ENCODE measurements at regions not wholly inside any gene's neighbourhood (a gene's known extent, or its start where the extent isn't known, plus 50 kb on each side); places are given as distances from the start of the nearest gene placed in this dataset.

DNA sequence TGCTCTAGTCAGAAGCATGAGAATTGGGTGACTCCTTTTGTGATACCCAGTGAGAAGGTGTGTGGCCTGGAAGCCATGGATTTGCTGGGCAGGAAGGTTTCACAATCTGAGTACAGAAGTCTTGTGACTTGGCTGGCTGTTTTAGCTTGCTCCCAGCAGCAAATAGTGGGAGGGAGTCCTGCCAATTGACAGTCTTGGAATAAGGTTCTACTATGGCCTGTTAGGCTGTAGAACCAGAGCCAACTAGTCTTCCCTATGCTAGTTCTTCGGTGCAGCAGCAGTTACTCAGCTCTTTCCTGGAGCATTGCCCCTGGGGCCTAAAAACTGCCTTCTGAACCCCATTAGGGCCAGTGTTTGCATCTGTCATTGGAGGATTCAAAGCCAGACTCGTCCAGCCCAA is 1935.4 kb upstream of the PCDH20 start:
- Histone ChIP-seq H3K4me1 (no peaks in the 10 kb centered on the region), H3K27me3 (no peaks in the 10 kb centered on the region), H3K36me3 (no peaks in the 10 kb centered on the region), H3K9me3 (no peaks in the 10 kb centered on the region), H3K4me3 (ENCODE audit: low read depth, low read length) (no peak overlapping the region)
- no peak for DNase-seq
- TF ChIP-seq, protein P1, sequence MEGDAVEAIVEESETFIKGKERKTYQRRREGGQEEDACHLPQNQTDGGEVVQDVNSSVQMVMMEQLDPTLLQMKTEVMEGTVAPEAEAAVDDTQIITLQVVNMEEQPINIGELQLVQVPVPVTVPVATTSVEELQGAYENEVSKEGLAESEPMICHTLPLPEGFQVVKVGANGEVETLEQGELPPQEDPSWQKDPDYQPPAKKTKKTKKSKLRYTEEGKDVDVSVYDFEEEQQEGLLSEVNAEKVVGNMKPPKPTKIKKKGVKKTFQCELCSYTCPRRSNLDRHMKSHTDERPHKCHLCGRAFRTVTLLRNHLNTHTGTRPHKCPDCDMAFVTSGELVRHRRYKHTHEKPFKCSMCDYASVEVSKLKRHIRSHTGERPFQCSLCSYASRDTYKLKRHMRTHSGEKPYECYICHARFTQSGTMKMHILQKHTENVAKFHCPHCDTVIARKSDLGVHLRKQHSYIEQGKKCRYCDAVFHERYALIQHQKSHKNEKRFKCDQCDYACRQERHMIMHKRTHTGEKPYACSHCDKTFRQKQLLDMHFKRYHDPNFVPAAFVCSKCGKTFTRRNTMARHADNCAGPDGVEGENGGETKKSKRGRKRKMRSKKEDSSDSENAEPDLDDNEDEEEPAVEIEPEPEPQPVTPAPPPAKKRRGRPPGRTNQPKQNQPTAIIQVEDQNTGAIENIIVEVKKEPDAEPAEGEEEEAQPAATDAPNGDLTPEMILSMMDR (IDR thresholded peaks at IDR 0.05; ENCODE audit: low read depth, low read length) = no peak

DNA sequence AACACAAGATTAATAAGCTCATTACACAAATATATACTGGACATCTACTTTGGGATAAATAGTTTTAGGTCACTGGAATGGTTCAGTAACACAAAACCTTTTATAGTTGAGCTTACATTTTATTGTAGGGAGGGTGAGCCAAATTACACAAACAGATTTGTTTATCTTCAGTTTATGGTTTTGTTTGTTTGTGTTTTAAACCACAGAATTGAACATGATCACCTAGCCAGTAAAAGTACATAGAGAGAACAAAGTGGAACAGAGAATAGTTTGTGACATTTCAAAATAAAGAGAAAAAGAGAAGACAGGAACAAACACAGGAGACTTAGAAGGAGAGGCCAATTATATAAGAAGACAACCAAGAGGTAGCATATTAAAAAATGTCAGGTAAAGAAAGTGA is 1930.2 kb upstream of the PCDH20 start:
- H3K27me3 ChIP-seq = no peaks in the 10 kb centered on the region

DNA sequence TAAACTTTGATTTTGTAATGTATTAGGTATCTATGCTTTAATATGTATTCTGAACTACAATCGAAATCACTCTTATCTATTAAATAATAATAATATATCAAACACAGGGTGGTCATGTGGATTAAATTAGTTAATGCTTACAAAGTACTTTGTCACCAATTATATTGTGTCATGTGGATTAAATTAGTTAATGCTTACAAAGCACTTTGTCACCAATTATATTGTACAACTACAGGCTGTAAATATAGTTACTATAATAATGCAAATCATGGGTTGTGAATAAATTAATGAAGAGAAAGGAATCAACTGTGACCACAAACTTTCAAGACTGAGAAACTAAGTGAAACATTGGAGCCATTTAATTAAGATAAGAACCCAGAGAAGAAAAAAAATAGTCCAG is 1929.1 kb upstream of the PCDH20 start:
- Histone ChIP-seq H3K36me3 (no peaks in the 10 kb centered on the region), H3K4me1 (no peaks in the 10 kb centered on the region), H3K4me3 (ENCODE audit: low read depth, low read length) (no peak overlapping the region), H3K9me3 (no peaks in the 10 kb centered on the region), H3K27me3 (no peaks in the 10 kb centered on the region)
- TF ChIP-seq, protein P1 (IDR thresholded peaks at IDR 0.05; ENCODE audit: low read depth, low read length) = no peak
- no peak for DNase-seq

More for the DNA sequence above, 1930.2 kb upstream of the PCDH20 start:
- H3K4me3 ChIP-seq (ENCODE audit: low read depth, low read length) = no peak overlapping the region
- no peaks in the 10 kb centered on the region for H3K4me1 ChIP-seq
- TF ChIP-seq, protein P1 (IDR thresholded peaks at IDR 0.05; ENCODE audit: low read depth, low read length) = no peak
- no peaks in the 10 kb centered on the region for H3K9me3 ChIP-seq
- H3K36me3 ChIP-seq = no peaks in the 10 kb centered on the region
- no peak for DNase-seq

DNA sequence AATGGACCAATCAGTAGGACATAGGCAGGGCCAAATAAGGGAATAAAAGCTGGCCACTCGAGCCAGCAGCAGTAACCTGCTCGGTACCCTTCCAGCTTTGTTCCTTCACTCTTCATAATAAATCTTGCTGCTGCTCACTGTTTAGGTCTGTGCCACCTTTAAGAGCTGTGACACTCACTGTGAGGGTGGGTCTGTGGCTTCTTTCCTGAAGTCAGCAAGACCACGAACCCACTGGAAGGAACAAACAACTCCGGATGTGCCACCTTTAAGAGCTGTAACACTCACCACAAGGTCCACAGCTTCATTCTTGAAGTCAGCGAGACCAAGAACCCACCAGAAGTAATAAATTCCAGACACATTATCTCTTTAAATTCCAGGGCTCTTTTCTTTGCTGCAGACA is 1922.3 kb upstream of the PCDH20 start:
- Histone ChIP-seq H3K9me3 (no peaks in the 10 kb centered on the region), H3K4me1 (no peaks in the 10 kb centered on the region), H3K36me3 (no peaks in the 10 kb centered on the region), H3K4me3 (ENCODE audit: low read depth, low read length) (no peak overlapping the region), H3K27me3 (no peaks in the 10 kb centered on the region)
- TF ChIP-seq, protein P1 (IDR thresholded peaks at IDR 0.05; ENCODE audit: low read depth, low read length) = no peak
- DNase-seq = no peak

GRCh38 chr13:63337041-63337440 is 1921.4 kb upstream of the PCDH20 start:
- Histone ChIP-seq H3K9me3 (no peaks in the 10 kb centered on the region), H3K27me3 (no peaks in the 10 kb centered on the region), H3K4me1 (no peaks in the 10 kb centered on the region), H3K36me3 (no peaks in the 10 kb centered on the region), H3K4me3 (ENCODE audit: low read depth, low read length) (no peak overlapping the region)
- TF ChIP-seq, protein P1 (IDR thresholded peaks at IDR 0.05; ENCODE audit: low read depth, low read length) = no peak
- no peak for DNase-seq

GRCh38 chr13:63336549-63336948 is 1920.9 kb upstream of the PCDH20 start:
- Histone ChIP-seq H3K9me3 (no peaks in the 10 kb centered on the region), H3K27me3 (no peaks in the 10 kb centered on the region), H3K4me3 (ENCODE audit: low read depth, low read length) (no peak overlapping the region), H3K4me1 (no peaks in the 10 kb centered on the region), H3K36me3 (no peaks in the 10 kb centered on the region)
- no peak for DNase-seq
- TF ChIP-seq, protein P1 (IDR thresholded peaks at IDR 0.05; ENCODE audit: low read depth, low read length) = no peak

Data from BE2C (cell line).